GM19395 (cell line): ENCODE measurements at regions not wholly inside any gene's neighbourhood (a gene's known extent, or its start where the extent isn't known, plus 50 kb on each side); places are given as distances from the start of the nearest gene placed in this dataset.

Experiments
- ATAC-seq: cut with Tn5 transposase; IDR thresholded peaks from one replicate; pipeline ENCODE4 v1.9.1; 2021; ENCODE audit warnings: mild to moderate bottlenecking, moderate library complexity; ENCODE audit not compliant: unreplicated experiment

DNA sequence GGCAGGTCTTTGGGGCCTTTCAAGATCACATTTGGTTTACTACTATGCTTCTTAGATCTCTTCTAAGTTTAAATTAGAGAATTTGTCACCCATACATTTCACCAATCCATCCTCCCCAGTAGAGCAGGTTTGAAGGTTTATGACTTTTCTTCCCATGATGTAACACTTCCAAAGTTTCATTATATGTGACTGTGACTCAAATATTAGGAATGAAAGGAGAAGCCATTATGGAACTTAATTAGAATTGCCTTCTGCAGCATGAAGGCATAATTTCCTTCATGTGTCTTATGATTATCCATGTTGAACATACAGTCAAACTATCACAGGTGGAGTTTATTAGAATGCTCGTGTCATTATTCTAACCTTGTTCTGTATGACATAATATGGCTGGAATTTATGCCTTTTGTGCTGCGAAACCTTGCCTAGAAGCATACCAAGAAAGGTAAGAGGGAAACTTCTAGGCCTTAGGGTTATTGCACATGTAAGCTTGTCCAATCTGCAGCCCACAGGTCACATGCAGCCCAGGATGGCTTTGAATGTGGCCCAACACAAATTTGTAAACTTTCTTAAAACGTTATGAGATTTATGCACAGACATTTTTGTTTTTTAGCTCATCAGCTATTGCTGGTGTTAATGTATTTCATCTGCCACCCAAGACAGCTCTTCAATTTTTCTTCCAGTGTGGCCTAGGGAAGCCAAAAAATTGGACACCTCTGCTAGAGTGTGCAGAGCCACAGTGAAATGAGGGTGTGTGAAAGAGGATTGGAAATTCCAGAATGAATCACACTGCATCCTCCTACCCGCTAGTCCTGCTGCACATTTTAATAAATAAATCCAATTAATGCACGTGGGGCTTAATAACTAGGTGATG is 133.6 kb downstream of the TMEM26 start:
- ATAC-seq = no peak

GRCh38 chr10:61318429-61318828 is 134.8 kb downstream of the TMEM26 start:
- no peak for ATAC-seq

- no peak for ATAC-seq
These were observed 135.5 kb downstream of the TMEM26 start for GRCh38 chr10:61317706-61318105.

DNA sequence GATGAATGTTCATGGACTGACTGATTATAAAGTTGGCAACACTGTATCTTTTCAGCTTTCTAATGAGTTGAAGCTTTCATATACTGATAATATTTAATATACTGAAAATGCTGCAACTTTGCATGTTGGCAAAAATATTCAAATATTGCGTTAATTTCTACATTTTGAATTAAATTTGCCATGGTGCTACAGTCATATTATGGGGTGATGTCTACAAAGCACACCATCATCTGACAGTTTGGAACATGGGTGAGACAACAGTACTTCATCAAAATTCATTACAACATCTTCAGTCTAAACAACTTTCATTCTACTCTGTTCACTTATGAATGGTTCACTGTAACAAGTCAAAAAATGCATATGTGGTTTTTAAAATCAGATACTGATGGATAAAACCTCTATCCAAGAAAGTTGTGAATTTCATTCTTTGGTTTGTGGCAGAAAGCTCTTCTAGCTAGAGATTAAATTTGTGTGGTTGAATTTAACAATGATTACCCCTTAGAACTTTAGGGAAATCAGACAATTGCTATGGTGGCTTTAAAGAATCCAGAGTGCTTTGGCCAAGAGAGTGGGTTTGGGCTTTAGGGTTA is 136.4 kb downstream of the TMEM26 start:
- no peak for ATAC-seq

GRCh38 chr10:61314273-61314672 is 138.9 kb downstream of the TMEM26 start:
- no peak for ATAC-seq

- no peak for ATAC-seq
These were observed 139.7 kb downstream of the TMEM26 start for GRCh38 chr10:61313460-61313859.

GRCh38 chr10:61304746-61305145 is 148.4 kb downstream of the TMEM26 start:
- ATAC-seq = no peak

- no peak for ATAC-seq
These were observed 151.1 kb downstream of the TMEM26 start for GRCh38 chr10:61302124-61302523.

- ATAC-seq = no peak
These were observed 151.6 kb downstream of the TMEM26 start for GRCh38 chr10:61301575-61301974.

GRCh38 chr10:61299841-61300240 is 153.3 kb downstream of the TMEM26 start:
- ATAC-seq = no peak

- ATAC-seq = no peak
These were observed 154.0 kb downstream of the TMEM26 start for GRCh38 chr10:61299156-61299555.

- ATAC-seq = no peak
These were observed 155.0 kb downstream of the TMEM26 start for GRCh38 chr10:61298194-61298593.

GRCh38 chr10:61296161-61296560 is 157.0 kb downstream of the TMEM26 start:
- no peak for ATAC-seq

DNA sequence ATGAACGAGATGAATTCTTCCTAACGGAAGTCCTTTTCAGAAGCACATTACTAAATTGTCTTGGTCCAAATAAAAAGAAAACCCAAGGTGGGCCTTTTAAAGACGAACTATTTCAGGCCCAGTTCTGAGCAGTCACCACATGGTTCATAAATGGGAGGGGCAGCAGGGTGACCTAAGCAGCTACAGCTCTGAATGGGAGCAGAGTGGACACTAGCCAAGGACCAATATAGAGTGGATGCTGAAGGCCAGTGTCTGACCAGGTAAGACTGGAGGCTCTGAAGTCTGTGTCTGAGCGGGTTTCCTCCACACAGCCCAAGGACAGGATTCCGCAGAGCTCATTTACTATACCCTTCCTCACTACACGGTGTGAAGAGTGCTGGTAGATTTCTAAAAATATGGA is 159.1 kb downstream of the TMEM26 start:
- ATAC-seq = no peak

DNA sequence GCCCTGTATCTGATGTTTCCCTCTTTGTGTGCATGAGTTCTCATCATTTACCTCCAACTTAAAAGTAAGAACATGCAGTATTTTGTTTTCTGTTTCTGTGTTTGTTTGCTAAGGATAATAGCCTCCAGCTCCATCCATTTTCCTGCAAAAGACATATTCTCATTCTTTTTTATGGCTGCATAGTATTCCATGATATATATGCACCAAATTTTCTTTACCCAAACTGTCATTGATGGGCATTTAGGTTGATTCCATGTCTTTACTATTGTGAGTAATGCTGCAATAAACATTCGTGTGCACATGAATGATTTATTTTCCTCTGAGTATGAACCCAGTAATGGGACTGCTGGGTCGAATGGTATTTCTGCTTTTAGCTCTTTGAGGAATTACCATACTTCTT is 163.4 kb downstream of the TMEM26 start:
- ATAC-seq = no peak

- peak; percentile 100 for ATAC-seq
These were observed 166.5 kb downstream of the TMEM26 start for GRCh38 chr10:61286686-61287085.

- no peak for ATAC-seq
These were observed 167.4 kb downstream of the TMEM26 start for GRCh38 chr10:61285749-61286148.

- ATAC-seq = no peak
These were observed 168.8 kb downstream of the TMEM26 start for GRCh38 chr10:61284222-61284890.

DNA sequence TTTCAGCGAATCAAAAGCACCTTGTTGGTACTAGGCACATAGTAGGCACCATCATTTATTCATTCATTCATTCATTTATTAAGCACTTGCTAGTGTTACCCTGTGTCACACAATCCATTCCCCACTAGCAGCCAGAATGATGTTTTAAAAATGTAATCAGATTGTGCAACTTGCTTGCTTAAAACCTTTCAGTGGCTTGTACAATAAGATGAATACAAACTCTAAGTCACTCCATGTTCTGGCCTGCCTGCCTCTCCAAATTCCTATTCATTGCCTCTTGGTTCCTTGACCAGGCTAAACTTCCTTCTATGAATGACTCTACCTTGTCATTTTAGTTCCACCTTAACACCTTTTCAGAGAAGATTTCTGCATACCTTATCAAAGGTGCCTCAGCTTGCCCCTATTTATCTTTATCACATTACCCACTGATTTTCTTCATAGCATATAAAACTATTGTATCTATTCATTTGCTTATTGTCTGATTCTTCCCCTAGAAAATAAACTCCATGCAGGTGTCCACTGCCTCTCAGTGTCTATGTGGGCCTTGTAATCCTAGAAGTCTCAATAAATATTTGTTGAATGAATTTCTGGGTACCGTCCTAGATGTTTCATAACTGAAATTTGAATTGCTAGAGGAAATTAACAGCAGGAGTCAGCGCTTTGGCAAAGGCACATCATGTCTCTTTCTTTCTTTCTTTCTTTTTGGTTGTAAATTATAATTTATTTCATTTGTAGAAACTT is 169.5 kb downstream of the TMEM26 start:
- ATAC-seq = no peak

DNA sequence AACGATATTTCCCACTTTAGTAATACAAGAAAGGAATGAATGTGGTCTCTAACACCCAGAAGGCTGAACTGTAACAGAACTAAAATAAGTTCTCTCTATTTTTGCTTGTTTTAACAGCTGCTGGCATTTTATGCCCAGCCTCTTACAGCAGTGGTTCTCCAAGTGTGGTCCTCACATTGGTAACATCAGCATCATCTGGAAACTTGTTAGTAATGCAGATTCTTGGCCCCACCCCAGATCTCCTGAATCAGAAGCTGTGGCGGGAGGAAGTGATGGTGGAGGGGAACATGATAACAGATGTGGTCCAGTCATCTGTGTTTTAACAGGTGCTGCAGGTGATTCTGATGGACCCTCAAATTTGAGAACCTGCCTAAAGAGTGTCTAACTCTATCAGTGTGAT is 170.1 kb downstream of the TMEM26 start:
- ATAC-seq = no peak

GRCh38 chr10:61280303-61280702 is 172.9 kb downstream of the TMEM26 start:
- ATAC-seq = no peak
